ENCODE measurements at regions not wholly inside any gene's neighbourhood (a gene's known extent, or its start where the extent isn't known, plus 50 kb on each side); places are given as distances from the start of the nearest gene placed in this dataset.

GRCh38 chr3:194998948-194999347, 272.0 kb downstream of the XXYLT1 start:
- no peak for DNase-seq

- no peak for DNase-seq
These were observed 271.5 kb downstream of the XXYLT1 start for GRCh38 chr3:194999491-194999890.

DNA sequence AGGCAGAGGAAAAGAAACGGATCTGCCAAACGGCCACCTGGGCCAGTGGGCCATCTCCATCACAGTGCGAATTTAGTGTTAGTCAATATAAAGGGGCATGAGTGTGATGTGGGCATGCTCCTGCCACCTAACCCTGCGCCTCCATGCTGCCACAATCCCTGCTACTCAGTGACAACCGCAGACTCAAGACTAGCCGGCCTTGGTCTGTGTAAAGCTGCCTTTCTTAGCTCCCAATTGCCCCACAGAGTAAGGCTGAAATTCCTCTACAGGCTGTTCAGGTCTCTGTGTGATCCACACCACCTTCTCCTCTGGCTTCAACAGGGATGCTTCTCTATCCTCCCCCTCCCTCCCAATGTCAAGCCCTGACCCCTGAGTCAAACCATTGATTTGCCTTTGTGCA, 269.7 kb downstream of the XXYLT1 start:
- DNase-seq, result no peak

- no peak for DNase-seq
These were observed 268.7 kb downstream of the XXYLT1 start for GRCh38 chr3:195001961-195002861.

DNA sequence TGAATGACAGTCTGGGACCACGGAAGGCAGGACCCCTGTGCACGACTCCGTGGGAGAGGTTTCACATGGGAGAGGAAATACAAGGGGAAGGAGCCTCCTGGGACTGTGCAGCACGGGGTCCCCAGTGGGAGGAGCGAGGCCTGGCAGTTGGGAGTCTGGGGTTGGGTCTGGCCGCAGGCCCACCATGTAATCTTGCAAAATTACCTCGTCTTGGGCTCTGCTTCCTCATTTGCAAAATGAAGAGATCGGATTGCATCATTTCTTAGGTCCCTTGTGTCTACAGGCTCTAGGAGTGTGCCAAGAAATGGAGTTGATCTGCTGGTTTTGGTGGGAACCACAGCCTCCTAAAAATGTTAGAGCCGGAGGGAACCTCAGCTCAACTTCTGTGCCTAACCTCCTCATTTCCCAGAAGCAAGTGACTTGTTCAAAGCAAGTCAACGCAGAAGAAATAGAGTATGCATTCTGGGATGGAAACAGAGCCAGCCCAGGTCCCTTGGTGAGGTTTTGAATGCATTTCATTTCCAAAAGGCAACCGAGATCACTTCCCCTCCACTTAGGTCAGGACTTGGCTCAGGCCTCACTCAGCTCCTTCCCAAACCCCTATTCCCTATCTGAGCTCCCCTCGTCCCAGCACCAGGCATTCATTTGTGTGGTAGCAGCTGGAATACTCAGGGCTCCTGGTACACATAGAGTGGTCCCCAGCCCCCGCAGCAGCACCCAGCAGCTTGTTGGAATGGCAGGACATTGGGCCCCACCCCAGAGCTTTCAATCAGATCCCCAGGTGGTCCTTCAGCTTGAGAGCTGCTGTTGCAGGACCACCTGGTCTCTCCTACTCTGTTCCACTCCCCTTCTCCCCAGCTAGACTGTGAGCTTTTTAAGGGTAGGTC, 267.7 kb downstream of the XXYLT1 start:
- peak in 1 of 2 donors; percentile 16 for DNase-seq

- no peak for DNase-seq
These were observed 267.1 kb downstream of the XXYLT1 start for GRCh38 chr3:195003893-195004289.

DNA sequence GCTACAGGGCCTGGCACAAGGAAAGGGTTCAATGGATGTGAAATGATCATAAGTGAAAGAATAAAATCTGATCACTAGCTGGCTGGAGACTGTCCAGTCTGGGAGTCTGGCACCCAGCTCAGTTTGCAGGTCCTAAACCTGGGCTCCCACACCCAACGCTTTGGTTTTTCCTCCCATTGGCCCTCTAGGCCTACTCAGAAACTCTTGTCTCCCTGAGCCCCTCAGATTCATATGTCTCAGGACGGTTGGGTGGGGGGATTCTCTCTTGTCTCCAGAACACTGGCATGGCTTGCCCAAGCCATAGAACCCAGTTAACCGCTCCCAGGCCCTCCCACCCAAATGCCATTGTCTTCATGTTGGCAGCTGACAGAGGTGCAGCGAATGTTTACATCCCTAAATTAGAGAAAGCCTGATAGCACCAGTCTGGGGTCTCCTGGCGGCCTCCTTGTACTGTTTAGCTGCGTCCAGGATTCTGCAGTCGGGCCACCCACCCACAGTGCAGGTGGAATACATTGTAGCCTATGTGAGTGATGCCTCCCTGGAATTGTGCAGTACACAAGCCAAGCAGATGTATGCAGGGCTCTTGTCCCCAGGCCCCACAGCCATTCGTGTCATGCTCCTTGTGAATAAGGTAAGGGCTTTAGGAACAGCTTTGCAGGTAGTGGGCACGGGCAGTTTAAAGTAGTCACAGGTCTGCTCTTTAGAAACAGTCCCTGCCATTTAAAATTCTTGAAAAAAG, 266.3 kb downstream of the XXYLT1 start:
- DNase-seq, result no peak

DNA sequence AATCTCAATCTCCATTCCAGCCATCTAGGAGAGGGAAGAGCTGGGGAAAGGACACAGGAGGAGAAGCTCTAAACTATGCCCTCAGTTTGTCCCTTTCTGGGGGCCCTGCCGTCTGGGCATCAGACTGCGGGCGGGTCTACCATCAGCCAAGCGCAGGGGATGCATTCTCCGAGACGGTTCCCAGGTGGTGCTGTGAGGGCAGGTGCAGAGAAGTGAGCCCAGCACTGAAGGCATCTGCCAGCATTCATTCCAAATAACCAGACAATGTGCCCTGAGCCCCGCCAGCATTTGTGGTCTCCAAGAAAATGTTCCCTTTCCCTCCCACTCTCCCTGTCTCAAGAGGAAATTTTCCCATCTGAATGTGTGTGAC, 265.7 kb downstream of the XXYLT1 start:
- no peak for DNase-seq

DNA sequence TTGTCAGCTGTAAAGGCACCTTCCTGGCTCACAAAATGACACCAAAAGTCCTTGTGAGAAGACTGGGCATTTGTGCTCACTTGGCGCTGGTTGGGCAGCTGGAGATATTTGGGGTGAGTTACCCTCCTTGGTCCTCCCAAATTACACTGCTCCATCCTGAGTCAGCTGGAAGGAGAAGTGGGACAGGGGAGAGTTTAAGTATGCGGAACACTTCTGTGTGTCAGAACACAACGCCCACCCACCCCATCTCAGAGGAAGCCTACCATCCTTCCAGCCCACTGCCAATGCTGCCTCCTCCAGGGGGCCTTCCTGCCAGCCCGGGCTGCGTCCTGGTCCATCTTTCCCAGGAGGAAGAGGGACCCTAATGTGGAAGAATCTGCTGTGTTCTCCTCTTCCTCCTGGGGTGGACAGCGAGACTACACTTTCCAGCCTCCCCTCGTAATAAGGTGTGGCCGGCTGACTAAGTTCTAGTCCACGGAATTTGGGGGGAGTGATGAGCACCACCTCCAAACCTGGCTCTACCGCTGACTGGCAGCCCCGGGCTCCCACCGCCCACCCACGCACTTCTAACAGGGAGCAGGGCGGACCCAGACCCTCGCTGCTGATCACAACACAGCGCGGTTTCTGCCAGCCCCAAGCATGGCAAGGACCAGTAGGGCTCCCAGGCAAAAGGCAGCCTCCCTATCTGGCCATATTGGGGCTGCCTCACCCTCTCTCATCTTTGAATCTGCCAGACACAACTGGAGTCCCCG, 265.0 kb downstream of the XXYLT1 start:
- DNase-seq, result no peak

DNA sequence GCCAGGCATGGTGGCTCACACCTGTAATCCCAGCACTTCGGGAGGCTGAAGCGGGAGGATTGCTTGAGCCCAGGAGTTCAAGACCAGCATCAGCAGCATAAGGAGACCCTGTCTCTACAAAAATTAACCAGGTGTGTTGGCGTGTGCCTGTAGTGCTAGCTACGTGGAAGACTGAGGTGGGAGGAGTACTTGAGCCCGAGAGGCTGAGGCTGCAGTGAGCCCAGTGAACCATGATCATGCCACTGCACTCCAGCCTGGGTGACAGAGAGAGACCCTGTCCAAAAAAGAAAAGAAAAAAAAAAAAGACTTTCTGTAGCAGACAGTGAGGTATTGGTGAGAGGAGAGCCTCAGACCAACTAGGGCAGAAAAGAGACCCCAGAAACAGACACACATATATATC, 263.8 kb downstream of the XXYLT1 start:
- no peak for DNase-seq

GRCh38 chr3:195007766-195008165, 263.2 kb downstream of the XXYLT1 start:
- no peak for DNase-seq

DNA sequence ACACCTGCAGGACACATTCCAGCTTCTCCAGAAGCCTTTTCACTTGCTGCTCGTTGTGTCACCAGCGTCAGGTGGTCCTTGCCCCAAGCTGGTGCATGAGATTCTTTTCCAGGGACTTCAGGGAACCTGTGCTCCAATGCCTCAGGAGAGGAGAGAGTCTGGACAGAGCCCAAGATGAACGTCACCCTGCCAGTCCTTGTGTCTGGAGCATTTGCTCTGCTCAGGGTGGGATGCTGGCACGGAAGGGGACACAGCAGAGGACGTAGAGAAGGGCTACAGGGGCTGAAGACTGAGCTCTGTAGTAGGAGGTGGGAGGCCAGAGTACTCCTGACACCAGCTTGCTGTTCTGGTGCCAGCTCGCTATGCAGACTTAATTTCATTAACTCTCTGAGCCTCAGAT, 262.1 kb downstream of the XXYLT1 start:
- DNase-seq, result no peak

DNA sequence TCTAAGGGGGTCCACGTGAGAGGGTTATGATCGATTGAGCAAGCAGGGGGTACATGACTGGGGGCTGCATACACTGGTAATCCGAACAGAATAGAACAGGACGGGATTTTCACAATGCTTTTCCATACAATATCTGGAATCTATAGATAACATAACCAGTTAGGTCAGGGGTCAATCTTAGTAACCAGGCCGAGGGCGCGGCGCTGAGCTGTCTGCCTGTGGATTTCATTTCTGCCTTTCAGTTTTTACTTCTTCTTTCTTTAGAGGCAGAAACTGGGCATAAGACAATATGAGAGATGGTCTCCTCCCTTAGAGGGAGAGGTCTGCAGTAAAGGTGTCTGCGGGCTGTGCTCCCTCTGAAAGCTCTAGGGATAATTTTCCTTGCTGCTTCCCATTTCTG, 261.3 kb downstream of the XXYLT1 start:
- DNase-seq, result peak in 1 of 2 donors; percentile 19

- DNase-seq, result no peak
These were observed 260.3 kb downstream of the XXYLT1 start for GRCh38 chr3:195010551-195011100.

DNA sequence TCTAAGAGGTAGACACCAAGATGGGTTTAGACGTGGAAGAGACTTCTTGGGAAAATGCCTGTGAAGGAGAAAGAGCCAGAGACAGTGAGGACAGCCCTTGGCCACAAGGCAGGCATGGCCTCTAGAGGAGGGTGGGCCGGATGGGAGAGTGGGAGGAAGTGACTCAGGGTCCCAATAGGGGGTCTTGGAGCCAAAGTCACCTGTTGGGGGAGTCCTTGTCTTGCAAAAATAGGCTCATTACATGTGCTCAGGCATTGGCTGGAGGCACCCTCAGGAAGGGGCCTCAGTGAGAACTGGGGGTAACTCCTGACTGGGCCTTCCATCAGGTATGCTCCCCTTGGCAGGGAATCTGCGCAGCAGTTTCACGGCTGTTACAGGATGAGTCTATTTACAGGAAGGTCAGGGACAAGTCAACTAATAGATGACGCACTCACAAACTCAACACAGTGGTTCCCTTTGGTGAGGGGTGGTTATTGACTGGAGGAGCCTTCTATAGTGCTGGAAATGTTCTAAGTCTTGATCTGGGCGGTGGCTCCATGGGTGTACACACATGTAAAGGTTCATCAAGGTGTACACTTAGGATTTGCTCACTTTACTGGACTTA, 259.6 kb downstream of the XXYLT1 start:
- no peak for DNase-seq

DNA sequence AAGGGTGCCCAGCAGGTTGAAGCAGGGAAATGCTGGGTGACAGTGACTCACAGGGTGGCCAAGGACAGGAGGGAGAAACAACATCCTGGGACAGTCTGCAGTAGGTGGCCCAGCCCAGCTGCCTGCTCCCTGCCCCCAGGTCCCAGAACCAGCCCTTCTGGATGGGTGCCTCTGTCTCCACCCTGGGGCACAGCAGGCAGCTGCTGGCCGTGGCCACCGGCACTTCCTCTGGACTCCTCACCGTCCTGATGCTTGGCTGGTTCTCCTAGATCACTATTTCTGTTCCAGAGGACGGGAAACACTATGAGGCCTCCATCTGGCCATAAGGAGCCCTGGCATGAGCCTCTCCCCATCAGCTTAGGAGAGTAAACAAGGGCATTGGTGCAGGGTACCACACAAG, 258.9 kb downstream of the XXYLT1 start:
- no peak for DNase-seq

DNA sequence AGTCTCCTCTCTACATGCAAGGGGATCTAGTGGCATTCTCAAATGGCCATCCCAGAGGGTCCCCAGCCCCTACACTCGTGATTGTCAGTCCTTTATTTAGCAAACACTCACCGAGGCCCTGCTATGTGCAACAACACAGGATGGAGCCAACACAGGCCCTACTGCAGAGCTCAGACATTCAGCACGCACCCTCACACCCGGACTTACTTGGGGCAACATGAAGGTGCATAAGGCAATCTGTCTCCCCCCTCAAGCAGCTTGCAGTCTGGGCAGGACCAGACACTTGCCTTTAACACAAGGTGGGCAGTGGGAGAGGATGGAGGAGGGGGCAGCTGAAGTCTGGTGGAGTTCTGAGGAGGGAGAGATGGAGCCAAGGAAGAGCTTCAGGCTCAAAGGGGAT, 258.4 kb downstream of the XXYLT1 start:
- no peak for DNase-seq

DNA sequence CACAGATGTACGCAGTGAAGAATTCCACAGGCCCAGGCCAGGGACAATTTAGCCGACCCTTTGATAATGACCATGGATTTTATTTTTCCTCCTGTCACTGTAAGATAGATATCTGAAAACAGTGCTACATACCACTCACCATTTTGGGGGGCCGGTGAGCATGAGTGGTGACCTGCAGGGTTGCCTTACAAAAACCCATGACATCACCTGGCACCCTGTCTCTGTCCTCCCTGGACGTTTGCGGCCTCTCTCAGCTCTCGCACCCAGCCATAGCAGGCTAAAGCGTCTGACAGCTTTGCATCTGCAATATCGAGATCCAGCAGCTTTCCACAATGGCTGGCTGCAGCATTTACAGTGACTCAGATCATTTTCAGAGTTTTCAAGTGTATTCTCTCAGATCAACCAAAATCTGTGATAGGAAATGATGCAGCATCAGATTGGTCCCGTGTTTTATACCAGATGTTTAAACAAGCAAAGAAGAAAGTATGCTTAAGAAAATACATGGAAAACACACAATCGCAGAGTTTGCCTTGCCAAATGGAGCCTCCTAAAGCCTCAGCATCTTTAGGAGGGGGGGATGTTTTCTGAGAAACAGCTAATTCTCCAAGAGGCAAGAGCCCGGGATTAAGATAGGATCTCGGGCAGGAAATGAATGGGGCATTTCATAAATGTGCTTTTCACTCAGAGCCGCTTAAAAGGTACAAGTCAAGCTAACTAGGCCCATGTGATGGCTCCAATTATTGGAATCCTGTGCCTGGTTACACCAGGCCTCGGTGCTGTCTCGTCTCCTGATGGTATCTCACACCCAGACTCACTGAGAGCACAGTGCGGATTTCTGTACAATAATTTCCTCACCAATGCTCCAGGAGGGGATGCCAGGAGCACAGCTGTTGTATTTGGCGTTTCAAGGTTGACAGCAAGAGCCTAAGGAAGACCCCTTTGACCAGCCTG, 257.3 kb downstream of the XXYLT1 start:
- no peak for DNase-seq

- no peak for DNase-seq
These were observed 255.9 kb downstream of the XXYLT1 start for GRCh38 chr3:195015021-195015420.

DNA sequence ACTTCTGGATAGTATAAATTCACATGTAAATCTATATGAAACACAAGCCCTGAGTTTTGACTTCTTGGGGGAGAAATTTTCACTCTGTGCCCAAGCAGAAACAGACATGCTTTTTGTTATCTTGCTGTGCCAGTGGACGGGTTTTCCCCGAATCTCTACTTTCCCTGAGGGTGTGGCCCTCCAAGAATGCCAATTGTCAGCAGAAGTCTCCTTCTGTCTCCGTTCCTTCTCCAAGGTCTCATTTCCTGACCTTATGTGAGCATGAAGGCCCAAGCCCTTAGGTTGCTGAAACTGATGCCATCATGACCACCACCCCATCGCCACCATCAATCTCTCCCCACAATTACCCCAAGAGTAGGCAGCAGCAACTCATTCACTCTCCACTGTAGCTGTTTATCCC, 253.8 kb downstream of the XXYLT1 start:
- no peak for DNase-seq

All from hippocampal formation (tissue), 2 donors.